Ectodermal cell (in vitro differentiated cells): ENCODE measurements at regions not wholly inside any gene's neighbourhood (a gene's known extent, or its start where the extent isn't known, plus 50 kb on each side); places are given as distances from the start of the nearest gene placed in this dataset.
"Not testable (repeated sequence)": the region's sequence is repeated elsewhere in the genome, so short reads cannot be mapped to it uniquely, and the experiment has no call there.

Source experiments
- H3K27ac ChIP-seq: 2 replicates; pipeline ENCODE4 v1.7.0; 2013; ENCODE audit warnings: mild to moderate bottlenecking, low read depth, low read length; ENCODE audit not compliant: insufficient read depth, poor library complexity, severe bottlenecking
- H3K27me3 ChIP-seq: 2 replicates; pipeline ENCODE4 v1.7.0; 2013; ENCODE audit warnings: mild to moderate bottlenecking, low read length; ENCODE audit not compliant: insufficient read depth, control insufficient read depth, poor library complexity, severe bottlenecking
- H3K36me3 ChIP-seq: one replicate; pipeline ENCODE4 v1.7.0; 2013; ENCODE audit warnings: low read length; ENCODE audit not compliant: control insufficient read depth, insufficient read depth
- H3K4me1 ChIP-seq: one replicate; pipeline ENCODE4 v1.7.0; 2013; ENCODE audit warnings: low read length; ENCODE audit not compliant: control insufficient read depth, insufficient read depth
- H3K4me3 ChIP-seq: 2 replicates; pipeline ENCODE4 v1.7.0; 2013; ENCODE audit warnings: low read depth, low read length, control low read depth; ENCODE audit not compliant: insufficient read depth
- H3K9me3 ChIP-seq: 2 replicates; pipeline ENCODE4 v1.7.0; 2013; ENCODE audit warnings: mild to moderate bottlenecking, low read length, moderate library complexity; ENCODE audit not compliant: control insufficient read depth
- WGBS, 2 experiments: methylation state at CpG; one replicate each; pipeline ENCODE4 v1.1.7; 2013; ENCODE audit warnings: missing lambda C conversion rate in 2 of 2; 5-methylcytosine and 5-hydroxymethylcytosine counted together

- H3K4me1 ChIP-seq = no peaks in the 10 kb centered on the region
- 57 to 64% methylated on average over 5 of the region's 5 CpGs for WGBS, 2 experiments
Measured at GRCh38 chrX:33908898-33909297, 223.2 kb downstream of the FAM47A start.

DNA sequence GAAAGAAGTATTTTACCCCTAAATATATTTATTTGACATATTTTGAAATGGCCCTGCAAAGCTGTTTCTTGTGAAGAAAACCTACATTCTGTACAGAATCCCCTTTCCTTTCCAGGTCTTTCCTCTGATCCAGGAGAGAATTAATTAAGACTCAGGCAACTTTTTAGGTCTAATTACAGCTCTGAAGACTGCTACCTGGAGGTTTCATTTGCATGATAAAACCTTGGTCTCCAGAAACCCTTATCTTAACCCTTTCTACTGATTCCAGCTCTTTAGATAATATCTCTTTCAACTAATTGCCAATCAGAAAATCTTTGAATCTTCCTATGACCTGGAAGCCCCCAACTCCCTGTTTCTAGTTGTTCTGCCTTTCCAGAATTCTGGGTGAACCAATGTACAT is 224.0 kb downstream of the FAM47A start:
- Histone ChIP-seq H3K4me1 (no peaks in the 10 kb centered on the region), H3K36me3 (no peaks in the 10 kb centered on the region), H3K4me3 (no peak overlapping the region), H3K27ac (no peak overlapping the region), H3K27me3 (no peaks in the 10 kb centered on the region), H3K9me3 (no peaks in the 10 kb centered on the region)

More at GRCh38 chrX:33908898-33909297, 223.2 kb downstream of the FAM47A start:
- Histone ChIP-seq H3K27ac (no peak overlapping the region), H3K27me3 (no peaks in the 10 kb centered on the region), H3K9me3 (no peaks in the 10 kb centered on the region), H3K36me3 (no peaks in the 10 kb centered on the region), H3K4me3 (no peak overlapping the region)

DNA sequence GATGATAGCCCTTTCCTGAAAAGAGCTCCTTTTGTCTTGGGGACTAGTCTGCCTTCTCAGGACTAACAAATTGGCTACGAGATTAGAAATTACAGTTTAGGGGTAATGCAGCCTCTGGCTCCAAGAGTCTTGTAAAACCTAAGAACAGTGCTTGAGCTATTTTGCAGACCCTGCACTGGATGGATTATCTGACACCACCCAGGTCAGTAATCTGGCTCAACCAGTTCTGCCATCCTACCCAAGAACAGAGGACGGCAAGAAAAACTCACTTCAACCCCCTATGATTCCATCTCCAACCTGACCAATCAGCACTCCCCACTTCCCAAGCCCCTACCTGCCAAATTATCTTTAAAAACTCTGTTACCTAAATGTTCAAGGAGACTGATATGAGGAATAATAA is 225.1 kb downstream of the FAM47A start:
- H3K36me3 ChIP-seq = no peaks in the 10 kb centered on the region
- no peak overlapping the region for H3K4me3 ChIP-seq
- no peak overlapping the region for H3K27ac ChIP-seq
- WGBS, 2 experiments = 70 to 79% methylated on average over 2 of the region's 2 CpGs
- no peaks in the 10 kb centered on the region for H3K27me3 ChIP-seq
- no peaks in the 10 kb centered on the region for H3K4me1 ChIP-seq
- H3K9me3 ChIP-seq = no peaks in the 10 kb centered on the region

- Histone ChIP-seq H3K4me3 (no peak overlapping the region), H3K36me3 (no peaks in the 10 kb centered on the region), H3K4me1 (no peaks in the 10 kb centered on the region), H3K27me3 (no peaks in the 10 kb centered on the region), H3K27ac (no peak overlapping the region), H3K9me3 (no peaks in the 10 kb centered on the region)
- WGBS, 2 experiments = 92 to 98% methylated on average over 2 of the region's 2 CpGs
Measured at GRCh38 chrX:33892670-33893069, 239.4 kb downstream of the FAM47A start.

DNA sequence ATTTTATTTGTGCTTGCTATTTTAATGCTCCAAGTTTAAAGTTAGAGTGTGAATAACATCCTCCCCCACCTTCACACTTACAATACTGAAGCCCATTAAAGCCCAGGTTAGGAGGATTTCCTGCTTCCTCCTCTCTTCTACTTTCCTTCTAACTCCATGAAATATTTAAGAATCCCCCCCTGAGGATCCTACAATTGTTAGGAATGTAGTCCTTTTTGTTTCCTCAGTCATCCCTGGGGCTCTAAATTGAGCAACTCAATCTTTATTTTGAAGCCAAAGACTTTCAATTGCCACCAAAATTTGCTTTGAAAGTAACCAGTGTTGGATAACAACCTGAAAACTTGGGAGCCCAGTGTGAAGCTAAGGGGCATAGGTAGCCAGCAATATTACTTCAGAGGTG is 276.9 kb downstream of the FAM47A start:
- H3K4me3 ChIP-seq = no peak overlapping the region
- H3K4me1 ChIP-seq = no peaks in the 10 kb centered on the region
- no peaks in the 10 kb centered on the region for H3K27me3 ChIP-seq
- no peaks in the 10 kb centered on the region for H3K36me3 ChIP-seq
- no peaks in the 10 kb centered on the region for H3K9me3 ChIP-seq
- H3K27ac ChIP-seq = no peak overlapping the region

DNA sequence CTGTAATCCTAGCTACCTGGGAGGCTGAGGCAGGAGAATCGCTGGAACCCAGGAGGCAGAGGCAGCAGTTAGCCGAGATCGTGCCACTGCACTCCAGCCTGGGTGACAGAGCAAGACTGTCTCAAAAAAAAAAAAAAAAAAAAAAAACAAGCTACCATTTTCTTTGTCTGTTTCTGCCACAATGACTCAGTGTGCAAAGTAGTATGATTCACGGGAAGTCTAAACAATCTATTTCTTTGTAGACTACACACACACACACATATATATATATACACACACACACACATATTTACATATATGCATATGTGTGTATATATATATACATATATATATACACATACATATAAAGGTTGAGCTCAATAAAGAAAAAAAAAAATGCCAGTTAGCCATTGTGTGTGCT is 280.0 kb downstream of the FAM47A start:
- not testable (repeated sequence) for H3K4me3 ChIP-seq, H3K27me3 ChIP-seq, H3K36me3 ChIP-seq, H3K9me3 ChIP-seq, H3K27ac ChIP-seq, H3K4me1 ChIP-seq
- WGBS, 2 experiments = 86 to 90% methylated on average over 3 of the region's 4 CpGs

- Histone ChIP-seq H3K4me1 (no peaks in the 10 kb centered on the region), H3K4me3 (no peak overlapping the region), H3K9me3 (no peaks in the 10 kb centered on the region), H3K27me3 (no peaks in the 10 kb centered on the region), H3K27ac (no peak overlapping the region), H3K36me3 (no peaks in the 10 kb centered on the region)
- no CpG with 5 or more reads among the region's 1 CpG for WGBS, 2 experiments
Measured at GRCh38 chrX:33840176-33840575, 291.9 kb downstream of the FAM47A start.

DNA sequence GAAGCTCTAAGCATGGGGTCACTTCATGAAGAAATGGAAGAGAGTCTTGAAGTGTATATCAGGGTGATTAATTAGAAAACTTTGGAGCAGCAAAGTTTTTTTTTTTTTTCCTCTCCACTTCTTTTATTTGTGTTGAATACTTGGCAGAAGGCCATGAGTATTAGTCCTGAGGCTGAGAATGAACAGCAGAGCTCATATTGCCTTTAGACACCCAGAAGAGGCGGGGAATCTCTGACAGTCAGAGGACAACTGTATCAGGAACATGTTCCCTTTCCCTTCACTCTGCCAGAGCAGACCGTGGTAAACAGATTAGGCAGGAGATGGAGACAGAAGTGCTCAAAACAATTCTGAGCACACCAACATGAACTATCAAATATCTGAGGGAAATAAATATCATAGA is 300.9 kb downstream of the FAM47A start:
- Histone ChIP-seq H3K36me3 (no peaks in the 10 kb centered on the region), H3K4me1 (no peaks in the 10 kb centered on the region), H3K9me3 (no peaks in the 10 kb centered on the region), H3K27ac (no peak overlapping the region), H3K27me3 (no peaks in the 10 kb centered on the region), H3K4me3 (no peak overlapping the region)
- 83 to 100% methylated on average over 1 to 2 of the region's 2 CpGs for WGBS, 2 experiments

- 94 to 98% methylated on average over 7 of the region's 7 CpGs for WGBS, 2 experiments
- H3K4me1 ChIP-seq = no peaks in the 10 kb centered on the region
Measured at GRCh38 chrX:33817266-33817665, 314.8 kb downstream of the FAM47A start.

DNA sequence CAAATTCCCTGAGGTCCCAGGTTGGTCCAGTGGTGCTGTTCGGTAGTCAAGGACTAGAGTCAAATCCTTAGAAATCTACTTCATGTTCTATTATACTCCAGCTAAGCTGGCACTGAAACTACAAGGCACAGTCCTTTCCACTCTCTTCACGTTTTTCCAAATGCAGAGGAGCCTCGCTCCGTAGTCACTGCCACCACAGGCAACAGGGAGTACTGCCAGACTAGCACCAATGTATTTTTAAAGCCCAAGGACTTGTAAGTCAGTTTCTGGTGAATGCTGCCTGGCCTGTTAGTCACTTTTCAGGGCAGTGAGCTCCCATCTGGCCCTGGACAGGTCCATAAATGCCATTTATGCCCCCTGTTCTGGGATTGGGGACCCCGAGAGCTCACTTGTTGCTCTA is 323.5 kb downstream of the FAM47A start:
- H3K27me3 ChIP-seq = no peaks in the 10 kb centered on the region
- H3K9me3 ChIP-seq = no peaks in the 10 kb centered on the region
- H3K36me3 ChIP-seq = no peaks in the 10 kb centered on the region
- WGBS, 2 experiments = 83 to 88% methylated on average over 5 of the region's 5 CpGs
- no peak overlapping the region for H3K27ac ChIP-seq
- H3K4me1 ChIP-seq = no peaks in the 10 kb centered on the region
- no peak overlapping the region for H3K4me3 ChIP-seq

More at GRCh38 chrX:33817266-33817665, 314.8 kb downstream of the FAM47A start:
- Histone ChIP-seq H3K27ac (no peak overlapping the region), H3K27me3 (no peaks in the 10 kb centered on the region), H3K9me3 (no peaks in the 10 kb centered on the region), H3K36me3 (no peaks in the 10 kb centered on the region), H3K4me3 (no peak overlapping the region)

- no peak overlapping the region for H3K27ac ChIP-seq
- H3K27me3 ChIP-seq = no peaks in the 10 kb centered on the region
- H3K4me3 ChIP-seq = no peak overlapping the region
- no peaks in the 10 kb centered on the region for H3K36me3 ChIP-seq
- no peaks in the 10 kb centered on the region for H3K9me3 ChIP-seq
- H3K4me1 ChIP-seq = no peaks in the 10 kb centered on the region
Measured at GRCh38 chrX:33784548-33784947, 347.6 kb downstream of the FAM47A start.
